ENCODE measurements at regions not wholly inside any gene's neighbourhood (a gene's known extent, or its start where the extent isn't known, plus 50 kb on each side); places are given as distances from the start of the nearest gene placed in this dataset.

- in situ Hi-C loops (cut with HindIII; ENCODE audit: low pct_unique_long_range_greater_than_20kb, low sequenced_read_pairs), result no loop called here
- no peak for DNase-seq (ENCODE audit: low read depth)
These were observed 596.7 kb downstream of the FAT4 start for GRCh38 chr4:125911481-125911880.

GRCh38 chr4:125917559-125917958 lies 602.8 kb downstream of the FAT4 start:
- no peak for DNase-seq (ENCODE audit: low read depth)
- in situ Hi-C loops (cut with HindIII; ENCODE audit: low pct_unique_long_range_greater_than_20kb, low sequenced_read_pairs), result no loop called here

GRCh38 chr4:125928652-125929051 lies 613.9 kb downstream of the FAT4 start:
- no peak for DNase-seq (ENCODE audit: low read depth)
- in situ Hi-C loops (cut with HindIII; ENCODE audit: low pct_unique_long_range_greater_than_20kb, low sequenced_read_pairs), result no loop called here

GRCh38 chr4:125938541-125938940 lies 623.8 kb downstream of the FAT4 start:
- in situ Hi-C loops (cut with HindIII; ENCODE audit: low pct_unique_long_range_greater_than_20kb, low sequenced_read_pairs), result no loop called here

GRCh38 chr4:125940426-125940825 lies 625.7 kb downstream of the FAT4 start:
- in situ Hi-C loops (cut with HindIII; ENCODE audit: low pct_unique_long_range_greater_than_20kb, low sequenced_read_pairs), result no loop called here
- DNase-seq (ENCODE audit: low read depth), result no peak

More at GRCh38 chr4:125938541-125938940, 623.8 kb downstream of the FAT4 start:
- no peak for DNase-seq (ENCODE audit: low read depth)

- no peak for DNase-seq (ENCODE audit: low read depth)
- in situ Hi-C loops (cut with HindIII; ENCODE audit: low pct_unique_long_range_greater_than_20kb, low sequenced_read_pairs), result no loop called here
These were observed 630.2 kb downstream of the FAT4 start for GRCh38 chr4:125944966-125945365.

GRCh38 chr4:125948021-125948420 lies 633.3 kb downstream of the FAT4 start:
- in situ Hi-C loops (cut with HindIII; ENCODE audit: low pct_unique_long_range_greater_than_20kb, low sequenced_read_pairs), result no loop called here
- no peak for DNase-seq (ENCODE audit: low read depth)

GRCh38 chr4:125951261-125951887 lies 636.6 kb downstream of the FAT4 start:
- no peak for DNase-seq (ENCODE audit: low read depth)
- in situ Hi-C loops (cut with HindIII; ENCODE audit: low pct_unique_long_range_greater_than_20kb, low sequenced_read_pairs), result no loop called here

GRCh38 chr4:125952631-125953030 lies 637.9 kb downstream of the FAT4 start:
- in situ Hi-C loops (cut with HindIII; ENCODE audit: low pct_unique_long_range_greater_than_20kb, low sequenced_read_pairs), result no loop called here
- DNase-seq (ENCODE audit: low read depth), result no peak

- in situ Hi-C loops (cut with HindIII; ENCODE audit: low pct_unique_long_range_greater_than_20kb, low sequenced_read_pairs), result no loop called here
- no peak for DNase-seq (ENCODE audit: low read depth)
These were observed 641.5 kb downstream of the FAT4 start for GRCh38 chr4:125956276-125956675.

- no peak for DNase-seq (ENCODE audit: low read depth)
- in situ Hi-C loops (cut with HindIII; ENCODE audit: low pct_unique_long_range_greater_than_20kb, low sequenced_read_pairs), result no loop called here
These were observed 643.8 kb downstream of the FAT4 start for GRCh38 chr4:125958519-125958918.

- DNase-seq (ENCODE audit: low read depth), result no peak
- in situ Hi-C loops (cut with HindIII; ENCODE audit: low pct_unique_long_range_greater_than_20kb, low sequenced_read_pairs), result no loop called here
These were observed 646.9 kb downstream of the FAT4 start for GRCh38 chr4:125961626-125962025.

GRCh38 chr4:125975861-125976397 lies 661.2 kb downstream of the FAT4 start:
- in situ Hi-C loops (cut with HindIII; ENCODE audit: low pct_unique_long_range_greater_than_20kb, low sequenced_read_pairs), result no loop called here

GRCh38 chr4:125979950-125980349 lies 665.2 kb downstream of the FAT4 start:
- in situ Hi-C loops (cut with HindIII; ENCODE audit: low pct_unique_long_range_greater_than_20kb, low sequenced_read_pairs), result no loop called here
- DNase-seq (ENCODE audit: low read depth), result no peak

More at GRCh38 chr4:125975861-125976397, 661.2 kb downstream of the FAT4 start:
- DNase-seq (ENCODE audit: low read depth), result no peak

- no peak for DNase-seq (ENCODE audit: low read depth)
- in situ Hi-C loops (cut with HindIII; ENCODE audit: low pct_unique_long_range_greater_than_20kb, low sequenced_read_pairs), result no loop called here
These were observed 668.4 kb downstream of the FAT4 start for GRCh38 chr4:125983168-125983567.

GRCh38 chr4:125985856-125986255 lies 671.1 kb downstream of the FAT4 start:
- in situ Hi-C loops (cut with HindIII; ENCODE audit: low pct_unique_long_range_greater_than_20kb, low sequenced_read_pairs), result no loop called here
- DNase-seq (ENCODE audit: low read depth), result peak; percentile 95

GRCh38 chr4:125986307-125986706 lies 671.6 kb downstream of the FAT4 start:
- DNase-seq (ENCODE audit: low read depth), result no peak
- in situ Hi-C loops (cut with HindIII; ENCODE audit: low pct_unique_long_range_greater_than_20kb, low sequenced_read_pairs), result no loop called here

- DNase-seq (ENCODE audit: low read depth), result no peak
- in situ Hi-C loops (cut with HindIII; ENCODE audit: low pct_unique_long_range_greater_than_20kb, low sequenced_read_pairs), result no loop called here
These were observed 673.7 kb downstream of the FAT4 start for GRCh38 chr4:125988464-125988863.

- in situ Hi-C loops (cut with HindIII; ENCODE audit: low pct_unique_long_range_greater_than_20kb, low sequenced_read_pairs), result no loop called here
- no peak for DNase-seq (ENCODE audit: low read depth)
These were observed 676.6 kb downstream of the FAT4 start for GRCh38 chr4:125991398-125991797.

- DNase-seq (ENCODE audit: low read depth), result no peak
- in situ Hi-C loops (cut with HindIII; ENCODE audit: low pct_unique_long_range_greater_than_20kb, low sequenced_read_pairs), result no loop called here
These were observed 678.1 kb downstream of the FAT4 start for GRCh38 chr4:125992891-125993290.

Measured in Caki2 (cell line).